Activated CD8-positive, alpha-beta T cell treated with anti-CD3 and anti-CD28 coated beads, Interleukin-2, amount 10 ng/mL, durations not matched to agents 7 days and 5 days (primary cell): ENCODE measurements at regions not wholly inside any gene's neighbourhood (a gene's known extent, or its start where the extent isn't known, plus 50 kb on each side); places are given as distances from the start of the nearest gene placed in this dataset.

Experiments used
- ATAC-seq: fragments of 150-1000 bp; cut with Tn5 transposase; one replicate; pipeline ENCODE4 v1.10.0; 2021; ENCODE audit warnings: moderate library complexity
- CTCF ChIA-PET: fragments of 350-600 bp; sonication (Branson Sonifier 250); formaldehyde crosslinking; loops from one replicate; lab custom pipeline; 2021; ENCODE audit warnings: antibody characterized with exemption; lab: Charles Lee
- POLR2A ChIA-PET: fragments of 350-600 bp; sonication (Branson Sonifier 250); formaldehyde crosslinking; loops from one replicate; lab custom pipeline; 2021; ENCODE audit warnings: antibody characterized with exemption; lab: Charles Lee
- DNase-seq: peaks from one replicate; pipeline ENCODE4 v3.0.0-alpha.2; 2020
- H3K27ac Mint-ChIP-seq: one replicate; pipeline ENCODE4 v1.8.0; 2021; ENCODE audit warnings: mild to moderate bottlenecking, mixed read lengths
- H3K27me3 Mint-ChIP-seq: one replicate; pipeline ENCODE4 v1.8.0; 2021; ENCODE audit warnings: low read depth, mixed read lengths
- H3K36me3 Mint-ChIP-seq: one replicate; pipeline ENCODE4 v1.8.0; 2021; ENCODE audit warnings: low read depth, mixed read lengths
- H3K4me1 Mint-ChIP-seq: one replicate; pipeline ENCODE4 v1.8.0; 2021; ENCODE audit warnings: low read depth, mixed read lengths
- H3K4me3 Mint-ChIP-seq: one replicate; pipeline ENCODE4 v1.8.0; 2021; ENCODE audit warnings: mild to moderate bottlenecking, mixed read lengths
- H3K9me3 Mint-ChIP-seq: one replicate; pipeline ENCODE4 v1.8.0; 2022; ENCODE audit warnings: mixed read lengths; ENCODE audit not compliant: insufficient read depth

GRCh38 chr5:122705851-122706250 lies 69.0 kb upstream of the SNX2 start:
- ATAC-seq: no peak
- Mint-ChIP-seq H3K4me3 (no peak overlapping the region), H3K36me3 (no peaks in the 10 kb centered on the region), H3K9me3 (no peaks in the 10 kb centered on the region), H3K27ac (no peak overlapping the region), H3K4me1 (no peaks in the 10 kb centered on the region), H3K27me3 (peaks cover 3% of the 10 kb centered on the region)
- no peak for DNase-seq
- ChIA-PET POLR2A (no interaction called here), CTCF (interaction anchor here (1.2 kb wide), 1 partner anchor 180 kb away, joined by 3 read pairs; no protein-coding TSS in a partner anchor)

- Mint-ChIP-seq H3K36me3 (no peaks in the 10 kb centered on the region), H3K27me3 (peaks cover 3% of the 10 kb centered on the region), H3K4me3 (no peak overlapping the region), H3K9me3 (no peaks in the 10 kb centered on the region), H3K4me1 (no peaks in the 10 kb centered on the region), H3K27ac (no peak overlapping the region)
- no peak for ATAC-seq
- no peak for DNase-seq
- ChIA-PET CTCF (no interaction called here), POLR2A (no interaction called here)
Measured at GRCh38 chr5:122707796-122708195, 67.1 kb upstream of the SNX2 start.

- DNase-seq (no peak), ATAC-seq (no peak)
- H3K36me3 Mint-ChIP-seq: no peaks in the 10 kb centered on the region
- no peaks in the 10 kb centered on the region for H3K9me3 Mint-ChIP-seq
- POLR2A ChIA-PET: no interaction called here
- H3K4me1 Mint-ChIP-seq: no peaks in the 10 kb centered on the region
- CTCF ChIA-PET: no interaction called here
- no peak overlapping the region for H3K4me3 Mint-ChIP-seq
- no peak overlapping the region for H3K27ac Mint-ChIP-seq
- peaks cover 7% of the 10 kb centered on the region for H3K27me3 Mint-ChIP-seq
Measured at GRCh38 chr5:122713041-122713440, 61.8 kb upstream of the SNX2 start.

- no peaks in the 10 kb centered on the region for H3K4me1 Mint-ChIP-seq
- ChIA-PET CTCF (interaction anchor here (1.0 kb wide), 1 partner anchor 58 kb away, joined by 3 read pairs; no protein-coding TSS in a partner anchor), POLR2A (no interaction called here)
- no peak for DNase-seq
- no peaks in the 10 kb centered on the region for H3K36me3 Mint-ChIP-seq
- no peak overlapping the region for H3K4me3 Mint-ChIP-seq
- H3K9me3 Mint-ChIP-seq: no peaks in the 10 kb centered on the region
- H3K27ac Mint-ChIP-seq: no peak overlapping the region
- no peak for ATAC-seq
- H3K27me3 Mint-ChIP-seq: peaks cover 7% of the 10 kb centered on the region
Measured at GRCh38 chr5:122715095-122715494, 59.8 kb upstream of the SNX2 start.

- ATAC-seq: no peak
- Mint-ChIP-seq H3K4me3 (no peak overlapping the region), H3K9me3 (no peaks in the 10 kb centered on the region), H3K36me3 (no peaks in the 10 kb centered on the region), H3K27ac (no peak overlapping the region), H3K27me3 (peaks cover 7% of the 10 kb centered on the region), H3K4me1 (no peaks in the 10 kb centered on the region)
- no peak for DNase-seq
- CTCF ChIA-PET: no interaction called here
- POLR2A ChIA-PET: no interaction called here
Measured at GRCh38 chr5:122718611-122719010, 56.3 kb upstream of the SNX2 start.

- DNase-seq (no peak), ATAC-seq (no peak)
- no peak overlapping the region for H3K4me3 Mint-ChIP-seq
- H3K9me3 Mint-ChIP-seq: peaks cover 4% of the 10 kb centered on the region
- no peaks in the 10 kb centered on the region for H3K4me1 Mint-ChIP-seq
- H3K36me3 Mint-ChIP-seq: no peaks in the 10 kb centered on the region
- H3K27me3 Mint-ChIP-seq: peaks cover 2% of the 10 kb centered on the region
- H3K27ac Mint-ChIP-seq: no peak overlapping the region
- ChIA-PET POLR2A (no interaction called here), CTCF (no interaction called here)
Measured at GRCh38 chr5:122719991-122720746, 54.7 kb upstream of the SNX2 start.

- ATAC-seq (no peak), DNase-seq (no peak)
- Mint-ChIP-seq H3K27ac (no peak overlapping the region), H3K27me3 (no peaks in the 10 kb centered on the region), H3K4me1 (no peaks in the 10 kb centered on the region), H3K9me3 (peaks cover 4% of the 10 kb centered on the region), H3K36me3 (no peaks in the 10 kb centered on the region), H3K4me3 (no peak overlapping the region)
- ChIA-PET POLR2A (no interaction called here), CTCF (no interaction called here)
Measured at GRCh38 chr5:122721127-122721526, 53.8 kb upstream of the SNX2 start.

GRCh38 chr5:122722341-122722740 lies 52.5 kb upstream of the SNX2 start:
- CTCF ChIA-PET: no interaction called here
- POLR2A ChIA-PET: no interaction called here
- no peak overlapping the region for H3K4me3 Mint-ChIP-seq
- no peak for ATAC-seq
- H3K27ac Mint-ChIP-seq: no peak overlapping the region
- H3K36me3 Mint-ChIP-seq: no peaks in the 10 kb centered on the region
- H3K27me3 Mint-ChIP-seq: no peaks in the 10 kb centered on the region
- H3K9me3 Mint-ChIP-seq: peaks cover 4% of the 10 kb centered on the region
- no peaks in the 10 kb centered on the region for H3K4me1 Mint-ChIP-seq
- DNase-seq: no peak

GRCh38 chr5:122723606-122724352 lies 51.1 kb upstream of the SNX2 start:
- ATAC-seq (no peak), DNase-seq (no peak)
- Mint-ChIP-seq H3K4me1 (no peaks in the 10 kb centered on the region), H3K36me3 (no peaks in the 10 kb centered on the region), H3K27me3 (no peaks in the 10 kb centered on the region), H3K9me3 (peaks cover 4% of the 10 kb centered on the region), H3K27ac (no peak overlapping the region), H3K4me3 (no peak overlapping the region)
- CTCF ChIA-PET: no interaction called here
- POLR2A ChIA-PET: no interaction called here
